Inflammatory macrophage treated with lipopolysaccharide for 1 hour (primary cell): ENCODE measurements at regions not wholly inside any gene's neighbourhood (a gene's known extent, or its start where the extent isn't known, plus 50 kb on each side); places are given as distances from the start of the nearest gene placed in this dataset.
"Not testable (repeated sequence)": the region's sequence is repeated elsewhere in the genome, so short reads cannot be mapped to it uniquely, and the experiment has no call there.

ENCODE experiments used
- DNase-seq, 2 donors: peaks; one replicate each; pipeline ENCODE4 v3.0.0-alpha.2; 2020 to 2022

DNA sequence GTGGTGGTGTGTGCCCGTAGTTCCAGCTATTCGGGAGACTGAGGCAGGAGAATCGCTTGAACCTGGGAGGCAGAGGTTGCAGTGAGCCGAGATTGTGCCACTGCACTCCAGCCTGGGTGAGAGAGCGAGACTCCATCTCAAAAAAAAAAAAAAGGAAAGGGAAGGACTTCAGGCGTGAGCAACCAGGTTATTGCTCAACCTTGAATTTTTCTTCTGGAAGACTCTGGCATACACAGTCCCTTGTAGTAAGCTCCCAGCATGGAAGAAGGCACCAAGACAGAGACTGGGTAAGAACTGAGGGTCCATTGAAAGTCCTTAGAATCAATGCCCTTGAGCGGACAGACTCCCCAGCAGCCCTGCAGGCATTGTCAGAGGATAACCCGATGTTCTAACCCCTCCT, 75.0 kb downstream of the C9orf50 start:
- DNase-seq = not testable (repeated sequence)

DNA sequence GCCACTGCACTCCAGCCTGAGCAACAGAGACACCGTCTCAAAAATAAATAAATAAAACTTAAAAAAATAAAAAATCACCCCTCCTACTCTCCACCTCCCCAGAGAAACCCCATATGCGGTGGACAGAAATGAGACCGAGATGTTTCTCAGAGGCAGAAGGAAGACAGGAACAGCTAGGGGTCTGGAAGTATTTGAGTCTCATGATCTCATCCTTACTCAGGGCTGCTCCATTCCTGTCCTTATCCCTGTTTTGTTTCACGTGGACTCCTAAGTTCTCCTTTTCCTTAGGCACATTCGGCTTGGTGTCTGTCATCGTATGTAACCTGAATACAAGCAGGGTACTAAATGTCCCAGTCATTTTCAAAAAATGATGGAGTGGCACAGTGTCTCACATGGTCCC, 76.1 kb downstream of the C9orf50 start:
- no peak for DNase-seq

DNA sequence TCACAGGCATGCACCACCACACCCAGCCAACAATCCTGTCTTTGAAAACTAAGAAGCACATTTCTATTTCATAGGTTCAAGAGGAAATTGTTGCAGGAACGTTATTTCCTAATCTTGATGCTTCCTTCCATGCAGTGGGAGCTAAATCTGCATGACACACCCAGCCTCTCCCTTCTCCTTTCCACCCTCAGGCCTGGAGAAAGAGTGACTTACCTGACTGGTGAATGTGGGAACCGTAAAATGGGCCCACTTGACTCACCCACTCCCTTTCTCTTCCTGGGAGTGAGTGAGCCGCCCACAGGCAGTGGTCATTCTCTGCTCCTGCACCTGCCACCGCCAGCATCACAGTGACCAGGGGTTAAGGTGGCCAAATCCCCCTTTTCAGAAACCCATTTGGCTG, 78.2 kb downstream of the C9orf50 start:
- peak; percentile 38 to 52 for DNase-seq

DNA sequence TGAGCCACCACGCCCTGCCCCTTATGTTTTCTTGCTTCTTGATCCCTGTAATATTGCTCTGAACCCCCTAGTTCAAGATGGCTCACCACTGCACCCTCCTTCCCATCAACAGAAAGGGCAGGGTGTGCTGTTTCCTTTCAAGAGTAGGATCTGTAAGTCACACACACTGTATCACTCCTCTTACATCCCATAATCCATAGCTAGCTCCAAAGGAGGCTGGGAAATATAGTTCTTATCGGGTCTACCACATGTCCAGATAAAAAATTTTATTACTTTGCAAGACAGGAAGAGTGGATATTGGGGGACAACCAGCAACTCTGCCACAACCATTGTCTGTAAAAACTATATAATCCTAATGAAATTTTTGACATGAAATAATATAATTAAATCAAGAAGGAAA, 79.6 kb downstream of the C9orf50 start:
- no peak for DNase-seq

DNA sequence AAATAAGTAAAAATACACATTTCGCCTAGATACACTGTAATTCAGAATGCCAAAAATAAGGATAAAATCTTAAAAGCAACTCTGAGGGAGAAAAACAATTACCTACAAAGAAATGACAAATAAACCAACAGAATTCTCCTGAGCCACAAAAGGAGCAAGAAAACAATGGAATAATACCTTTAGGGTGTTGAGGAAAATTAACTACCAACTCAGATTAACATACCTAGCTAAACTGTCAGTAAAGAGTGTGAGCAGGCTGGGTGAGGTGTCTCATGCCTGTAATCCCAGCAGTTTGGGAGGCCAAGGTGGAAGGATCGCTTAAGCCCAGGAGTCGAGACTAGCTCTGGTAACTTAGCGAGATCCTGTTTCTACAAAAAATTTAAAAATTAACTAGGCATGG, 81.5 kb downstream of the C9orf50 start:
- no peak for DNase-seq

DNA sequence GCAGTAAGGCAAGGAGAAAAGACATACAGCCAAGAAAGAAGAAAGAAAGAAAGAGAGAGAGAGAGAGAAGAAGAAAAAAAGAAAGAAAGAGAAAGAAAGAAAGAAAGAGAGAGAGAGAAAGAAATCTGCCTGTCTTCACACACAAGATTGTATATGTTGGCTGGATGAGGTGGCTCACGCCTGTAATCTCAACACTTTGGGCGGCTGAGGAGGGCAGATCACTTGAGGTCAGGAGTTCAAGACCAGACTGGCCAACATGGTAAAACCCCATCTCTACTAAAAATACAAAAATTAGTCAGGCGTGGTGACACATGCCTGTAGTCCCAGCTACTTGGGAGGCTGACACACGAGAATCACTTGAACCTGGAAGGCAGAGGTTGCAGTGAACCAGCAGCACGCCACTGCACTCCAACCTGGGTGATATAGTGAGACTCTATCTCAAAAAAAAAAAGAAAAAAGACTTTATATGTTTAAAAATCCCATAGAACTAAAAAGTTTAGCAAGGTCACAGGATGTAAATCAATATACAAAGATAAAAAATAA, 89.0 kb downstream of the C9orf50 start:
- not testable (repeated sequence) for DNase-seq

DNA sequence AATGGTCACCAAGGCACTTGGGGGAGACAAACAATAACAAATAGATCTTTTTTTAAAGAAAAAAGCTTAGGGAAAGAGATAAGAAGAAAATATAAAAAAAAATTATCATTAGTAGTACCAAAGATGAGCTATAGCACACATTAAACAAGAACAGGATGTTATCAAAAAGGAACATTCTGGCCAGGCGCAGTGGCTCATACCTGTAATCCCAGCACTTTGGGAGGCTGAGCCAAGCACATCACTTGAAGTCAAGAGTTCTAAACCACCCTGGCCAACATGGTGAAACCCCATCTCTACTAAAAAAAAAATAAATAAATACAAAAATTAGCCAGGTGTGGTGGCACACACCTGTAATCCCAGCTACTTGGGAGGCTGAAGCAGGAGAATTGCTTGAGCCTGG, 92.9 kb downstream of the C9orf50 start:
- DNase-seq = not testable (repeated sequence)

DNA sequence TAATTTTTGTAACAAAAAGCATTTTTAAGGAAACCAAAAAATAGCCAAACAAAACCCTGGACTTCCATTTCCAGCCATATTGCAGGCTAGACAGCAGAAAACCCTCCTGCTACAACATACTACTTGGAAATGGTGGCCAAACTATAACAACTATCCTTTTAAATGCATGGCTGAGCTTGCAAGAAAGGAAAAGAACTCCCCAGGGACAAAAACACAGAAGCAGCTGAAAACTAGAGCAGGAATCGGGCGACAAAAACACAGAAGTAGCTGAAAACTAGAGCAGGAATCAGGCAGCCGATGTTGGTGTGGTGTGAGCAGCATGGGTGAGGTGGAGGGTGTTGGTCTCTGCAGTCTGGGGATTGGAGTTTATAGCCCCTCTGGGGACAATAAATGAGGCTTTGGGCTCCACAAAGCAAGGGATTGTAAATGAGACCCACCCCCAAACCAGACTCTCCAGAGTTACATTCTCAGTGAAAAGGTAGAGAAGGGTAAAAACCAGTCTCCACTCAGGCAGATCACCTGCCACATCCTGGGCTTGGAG, 95.2 kb downstream of the C9orf50 start:
- DNase-seq = no peak

DNA sequence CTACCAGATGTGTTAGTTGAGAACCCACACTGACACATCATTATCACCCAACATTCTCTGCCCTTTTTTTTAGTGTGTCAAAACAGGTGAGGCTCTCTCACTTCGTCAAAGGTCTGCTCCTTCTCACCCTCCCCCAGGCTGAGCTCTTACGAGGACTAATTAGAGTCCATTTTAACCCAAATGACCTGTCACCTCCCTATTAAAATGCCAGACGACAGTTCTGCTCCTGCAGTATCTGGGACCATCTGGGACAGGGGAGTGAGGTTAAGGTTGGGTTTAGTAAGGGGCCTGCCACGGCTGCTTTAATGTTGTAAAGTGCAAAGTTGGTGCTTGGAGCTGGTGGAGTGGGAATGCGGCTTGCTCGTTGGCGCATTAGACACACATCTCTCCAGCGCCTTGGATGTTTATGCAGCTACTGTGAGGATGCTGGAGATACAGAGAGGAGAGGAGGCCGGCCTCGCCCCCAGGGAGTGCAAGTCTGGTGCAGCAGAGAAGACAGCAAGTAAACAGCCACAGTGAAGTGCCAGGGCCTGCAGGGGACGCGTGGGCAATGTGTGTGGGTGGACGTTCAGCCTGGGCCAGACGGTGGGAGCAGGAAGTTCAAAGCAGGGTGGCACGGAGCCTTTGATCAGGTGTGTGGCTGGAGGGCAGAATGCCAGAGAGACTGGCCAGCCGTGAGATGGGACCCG, 96.2 kb downstream of the C9orf50 start:
- no peak for DNase-seq

DNA sequence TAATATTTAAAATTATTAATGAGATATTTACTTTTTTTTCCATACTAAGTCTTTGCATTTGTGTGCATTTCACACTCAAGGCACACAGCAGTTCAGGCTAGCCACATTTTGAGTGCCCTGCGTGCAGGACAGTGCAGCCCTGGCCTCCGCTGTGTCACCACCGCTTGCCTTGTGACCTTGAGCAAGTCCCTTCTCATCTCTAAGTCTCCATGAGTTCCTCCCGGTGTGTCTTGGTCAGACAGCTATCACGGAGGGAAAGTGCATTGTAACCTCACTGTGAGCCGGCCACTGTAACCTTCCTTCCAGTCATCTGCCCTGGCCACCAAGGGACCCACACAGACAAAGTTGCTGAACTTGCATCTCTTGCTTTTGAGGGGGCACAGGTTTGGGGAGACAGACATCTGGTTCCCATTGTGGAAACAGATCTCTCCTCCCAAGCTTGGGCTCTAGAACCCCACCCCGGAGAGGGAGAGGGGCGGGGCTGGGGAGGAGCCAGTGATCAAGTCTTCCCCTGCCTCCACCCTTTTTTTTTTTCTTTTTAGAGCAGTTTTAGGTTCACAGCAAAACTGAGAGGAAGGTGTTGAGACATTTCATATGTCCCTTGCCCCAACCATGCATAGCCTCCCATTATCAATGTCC, 96.8 kb downstream of the C9orf50 start:
- peak in 1 of 2 donors; percentile 10 for DNase-seq

DNA sequence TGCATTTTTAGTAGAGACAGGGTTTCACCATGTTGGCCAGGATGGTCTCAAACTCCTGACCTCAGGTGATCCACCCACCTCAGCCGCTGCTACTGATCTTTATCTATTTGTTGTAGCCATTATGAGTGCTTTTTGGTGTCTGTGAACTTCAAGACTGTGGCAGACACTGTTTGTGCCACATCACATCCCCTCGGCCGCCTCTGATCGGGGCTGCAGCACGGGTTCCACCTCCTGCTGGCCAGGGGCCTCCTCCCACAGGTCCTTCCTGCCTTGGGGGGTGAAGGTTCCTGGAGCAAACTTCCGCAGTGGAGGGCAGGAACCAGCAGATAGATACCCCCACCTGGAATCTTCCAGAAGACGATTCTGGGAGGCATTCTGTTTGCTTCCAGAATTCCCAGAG, 98.5 kb downstream of the C9orf50 start:
- DNase-seq = no peak

DNA sequence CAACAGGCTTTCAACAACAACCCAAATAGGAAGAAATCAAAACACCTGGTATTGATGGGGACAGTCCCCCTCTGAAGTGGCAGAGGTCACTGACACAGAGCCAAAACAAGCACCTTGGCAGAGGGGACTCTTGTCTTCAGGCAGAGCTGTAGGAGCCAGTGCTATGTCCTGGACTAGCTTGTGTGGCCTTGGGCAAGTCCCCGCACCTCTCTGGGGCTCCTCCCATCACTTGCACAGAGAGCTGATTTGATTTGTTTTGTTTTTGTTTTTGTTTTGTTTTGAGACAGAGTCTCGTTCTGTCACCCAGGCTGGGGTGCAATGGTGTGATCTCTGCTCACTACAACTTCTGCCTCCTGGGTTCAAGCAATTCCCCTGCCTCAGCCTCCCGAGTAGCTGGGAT, 100.8 kb downstream of the C9orf50 start:
- no peak for DNase-seq

DNA sequence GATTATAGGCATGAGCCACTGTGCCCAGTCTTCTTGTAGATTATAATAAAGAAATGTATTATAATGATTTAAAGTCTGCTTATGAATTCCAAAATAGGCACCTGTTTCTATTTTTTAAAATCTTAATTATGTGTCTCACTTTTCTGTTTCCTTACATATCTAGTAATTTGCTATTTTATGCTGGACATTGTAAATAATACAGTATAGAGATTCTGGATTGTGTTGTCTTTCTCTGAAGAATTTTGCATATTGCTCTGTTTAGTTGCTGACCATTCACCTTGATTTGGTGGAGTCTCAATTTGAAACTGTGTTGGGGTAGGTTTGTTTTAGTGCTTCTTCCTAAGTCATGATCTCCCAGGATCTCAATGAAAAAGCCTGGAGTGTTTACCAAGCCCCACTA, 102.8 kb downstream of the C9orf50 start:
- no peak for DNase-seq

DNA sequence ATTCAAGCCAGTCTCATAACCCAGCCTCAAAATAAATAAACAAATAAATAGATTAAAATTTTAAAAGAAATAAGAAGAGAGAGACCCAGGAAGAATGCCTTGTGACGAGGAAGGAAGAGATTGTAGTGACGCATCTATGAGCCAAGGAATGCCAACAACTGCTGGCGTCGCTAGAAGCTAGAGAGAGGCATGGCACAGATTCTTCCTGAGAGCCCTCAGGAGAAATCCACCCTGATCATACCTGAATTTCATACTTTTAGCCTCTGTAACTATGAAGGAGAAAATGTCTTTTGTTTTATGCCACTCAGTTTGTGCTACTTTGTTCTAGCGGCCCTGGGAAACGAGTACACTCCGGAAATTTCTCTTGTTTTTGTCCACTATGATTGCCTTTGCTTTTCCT, 103.9 kb downstream of the C9orf50 start:
- no peak for DNase-seq

DNA sequence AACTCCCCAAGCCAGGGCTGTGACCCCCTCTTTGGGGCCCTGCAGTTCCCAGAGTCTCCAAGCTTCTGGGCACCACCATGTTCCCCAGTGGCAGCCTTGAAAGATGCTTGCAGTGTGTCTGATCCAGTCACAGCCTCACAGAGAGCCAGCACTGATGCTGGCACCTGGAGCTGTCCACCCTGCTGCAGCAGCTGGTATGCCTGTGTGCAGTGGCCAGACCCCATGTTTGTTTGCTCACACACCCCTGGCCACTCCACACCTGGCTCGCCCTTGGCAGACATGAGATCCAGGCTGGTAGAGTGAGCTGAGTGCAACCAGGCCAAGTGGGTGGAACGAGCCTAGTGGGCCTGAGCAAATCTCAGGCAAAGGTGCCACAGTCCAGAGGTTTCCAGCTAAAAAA, 106.0 kb downstream of the C9orf50 start:
- no peak for DNase-seq

DNA sequence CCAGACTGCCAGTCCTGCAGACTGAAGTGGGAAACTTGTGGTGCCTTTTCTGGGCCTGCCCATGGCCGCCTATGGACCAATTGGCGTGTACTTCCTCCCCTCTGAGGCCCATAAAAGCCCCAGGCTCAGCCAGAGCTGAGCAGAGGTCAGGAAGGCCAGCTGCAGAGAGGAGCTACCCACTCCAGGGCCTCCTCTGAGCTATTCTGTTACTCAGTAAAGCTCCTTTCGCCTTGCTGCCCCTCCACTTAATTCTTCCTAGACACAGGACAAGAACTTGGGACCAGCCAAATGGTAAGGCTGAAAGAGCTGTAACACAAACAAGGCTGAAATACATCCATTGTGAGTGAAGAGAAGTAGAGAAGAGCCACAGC, 106.4 kb downstream of the C9orf50 start:
- DNase-seq = no peak

DNA sequence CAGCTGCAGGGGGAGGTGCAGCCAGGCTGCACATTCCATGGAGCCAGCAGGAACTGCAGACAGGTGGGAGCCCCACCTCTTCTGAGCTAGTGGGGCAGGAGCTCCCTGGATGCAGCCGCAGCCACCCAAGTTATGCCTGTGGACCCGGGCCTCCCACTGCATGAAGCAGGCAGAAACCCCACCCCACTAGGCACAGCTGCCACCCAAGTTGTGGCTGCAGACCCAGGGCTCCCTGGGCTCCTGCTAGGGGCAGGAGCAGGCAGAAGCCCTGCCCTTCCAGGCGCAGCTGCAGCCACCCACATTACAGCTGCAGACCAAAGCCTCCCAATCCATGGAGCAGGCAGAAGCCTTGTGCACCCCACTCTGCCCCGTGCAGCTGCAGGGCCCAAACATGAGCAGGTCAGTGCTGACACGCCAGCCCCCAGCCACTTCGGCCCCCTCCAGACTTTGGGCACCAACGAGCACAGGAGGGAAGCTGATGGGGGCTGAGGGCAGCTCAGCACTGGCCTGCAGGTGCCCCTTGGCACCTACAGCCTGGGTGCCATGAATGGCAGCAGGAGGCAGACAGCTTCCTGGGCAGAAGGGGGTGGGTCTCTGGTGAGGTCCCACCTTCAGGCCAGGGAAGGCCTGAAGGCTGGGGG, 106.9 kb downstream of the C9orf50 start:
- DNase-seq = no peak

DNA sequence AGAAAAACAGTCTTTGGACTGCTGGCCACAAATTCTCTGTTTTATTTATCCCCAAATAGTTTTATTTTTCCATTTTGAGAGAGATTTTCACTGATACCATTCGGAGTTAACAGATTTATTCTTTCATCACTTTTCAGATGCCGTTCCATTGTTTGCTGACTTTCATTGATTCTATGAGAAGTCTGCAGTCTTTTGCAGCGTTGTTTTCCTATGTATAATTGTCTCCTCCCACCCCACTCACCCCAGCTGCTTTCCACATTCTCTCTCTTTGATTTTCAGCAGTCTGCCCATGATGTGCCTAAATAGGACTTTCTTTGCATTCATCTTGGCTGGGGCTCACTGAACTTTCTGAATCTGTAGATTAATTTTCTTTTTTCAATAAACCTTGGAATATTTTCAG, 107.6 kb downstream of the C9orf50 start:
- no peak for DNase-seq

DNA sequence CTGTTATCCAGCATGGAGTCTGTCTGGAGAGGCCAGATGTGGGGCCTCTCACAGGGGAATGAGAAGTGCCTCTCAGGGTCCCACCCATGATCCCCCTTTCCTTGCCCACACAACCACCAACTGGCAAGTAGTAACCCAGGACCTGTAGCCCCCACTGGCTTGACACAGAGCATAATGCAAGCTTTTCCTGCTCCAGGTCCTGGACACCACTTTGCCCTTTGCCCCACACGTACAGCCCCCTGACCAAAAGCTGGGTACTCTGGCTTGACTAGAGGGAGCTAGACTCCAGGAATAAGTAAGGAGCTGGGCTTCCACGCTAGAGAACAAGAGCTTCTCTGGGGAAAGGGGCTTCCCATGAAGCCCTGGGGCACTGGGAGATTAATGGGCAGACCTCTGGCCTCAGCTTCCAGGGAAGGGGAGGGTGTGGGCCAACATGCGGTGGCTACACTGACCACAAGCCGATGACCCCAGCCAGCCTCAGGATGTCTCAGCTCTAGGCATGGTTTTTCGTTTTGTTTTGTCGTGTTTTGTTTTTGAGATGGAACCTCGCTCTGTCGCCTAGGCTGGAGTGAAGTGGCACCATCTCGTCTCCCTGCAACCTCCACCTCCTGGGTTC, 109.5 kb downstream of the C9orf50 start:
- no peak for DNase-seq

DNA sequence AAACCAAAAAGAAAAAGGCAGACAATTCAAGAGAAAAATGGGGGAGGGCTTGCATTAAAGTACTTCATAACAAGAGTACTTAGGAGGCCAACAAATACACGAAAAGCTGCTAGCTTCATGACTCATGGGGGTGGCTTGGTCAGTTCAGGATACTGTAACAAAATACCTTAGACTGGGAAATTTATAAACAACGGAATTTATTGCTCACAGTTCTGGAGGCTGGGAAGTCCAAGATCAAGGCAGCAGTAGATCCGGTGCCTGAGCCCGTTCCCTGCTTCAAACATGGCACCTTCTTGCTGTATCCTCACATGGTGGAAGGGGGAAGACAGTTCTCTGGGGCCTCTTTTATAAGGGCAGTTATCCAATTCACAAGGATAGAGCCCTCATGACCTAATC, 111.4 kb downstream of the C9orf50 start:
- DNase-seq = no peak

DNA sequence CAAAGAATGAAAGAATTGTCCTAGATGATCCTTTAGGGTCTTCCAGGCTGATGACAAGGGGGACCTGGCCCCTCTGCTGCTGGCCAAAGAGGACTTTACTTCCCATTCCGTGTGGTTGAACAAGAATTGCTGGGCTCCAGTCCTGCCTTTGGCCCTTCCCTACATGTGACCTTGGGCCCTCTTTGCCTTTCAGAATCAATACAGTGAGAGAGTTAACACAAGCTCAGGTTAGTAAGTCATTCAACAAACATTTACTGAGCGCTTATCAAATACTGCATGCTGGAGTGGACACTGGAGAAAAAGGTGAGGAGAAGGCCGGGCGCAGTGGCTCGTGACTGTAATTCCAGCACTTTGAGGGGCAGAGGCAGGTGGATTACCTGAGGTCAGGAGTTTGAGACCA, 113.1 kb downstream of the C9orf50 start:
- DNase-seq = no peak

DNA sequence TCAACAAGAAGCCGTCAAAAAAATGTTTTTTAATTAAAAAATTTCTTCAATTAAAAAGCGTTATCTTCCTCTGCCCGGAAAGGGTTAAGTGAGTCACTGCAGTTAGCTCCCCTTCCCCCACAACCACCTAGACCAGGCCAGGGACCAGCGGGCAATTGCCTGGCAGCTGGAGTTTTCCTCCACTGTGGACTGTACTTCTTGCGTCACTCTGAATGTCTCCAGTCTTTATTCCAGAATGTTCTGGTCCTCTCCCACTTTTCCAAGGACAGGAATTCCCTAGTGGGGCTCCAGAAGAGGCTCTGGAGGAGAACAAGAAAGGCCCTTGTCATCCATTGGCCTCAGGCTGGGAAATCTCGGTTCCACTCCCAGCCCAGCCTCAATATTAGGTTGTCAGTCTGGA, 114.0 kb downstream of the C9orf50 start:
- no peak for DNase-seq

DNA sequence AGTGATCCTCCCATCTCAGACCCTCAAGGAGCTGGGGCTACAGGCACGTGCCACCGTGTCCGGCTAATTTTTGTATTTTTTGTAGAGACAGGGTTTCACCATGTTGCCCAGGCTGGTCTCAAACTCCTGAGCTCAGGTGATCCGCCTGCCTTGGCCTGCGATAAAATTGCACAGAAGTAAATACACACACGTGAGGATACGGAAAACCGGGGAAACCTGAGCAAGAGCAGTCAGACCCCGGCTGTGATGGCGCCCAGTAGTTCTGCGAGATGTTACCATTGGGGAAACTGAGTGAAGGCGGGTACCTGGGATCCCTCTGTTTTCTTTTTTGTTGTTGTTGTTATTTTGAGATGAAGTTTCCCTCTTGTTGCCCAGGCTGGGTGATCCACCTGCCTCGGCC, 114.9 kb downstream of the C9orf50 start:
- no peak for DNase-seq
